Esophagus muscularis mucosa (tissue), 4 donors: ENCODE measurements at regions not wholly inside any gene's neighbourhood (a gene's known extent, or its start where the extent isn't known, plus 50 kb on each side); places are given as distances from the start of the nearest gene placed in this dataset.
"Not testable (repeated sequence)": the region's sequence is repeated elsewhere in the genome, so short reads cannot be mapped to it uniquely, and the experiment has no call there.

Source experiments
- DNase-seq: peaks from one replicate; pipeline ENCODE4 v3.0.0-alpha.2; 2017; ENCODE audit errors: extremely low spot score
- H3K27ac ChIP-seq, 4 donors: fragments of 200-600 bp; sonication (generic); replicated peaks in 1 of 4; 1 replicate in 3 of 4; 2 replicates in 1 of 4; pipeline ENCODE4 v1.5.1; 2016 to 2019; ENCODE audit warnings: mild to moderate bottlenecking in 1 of 4
- H3K27me3 ChIP-seq, 4 donors: fragments of 200-600 bp; sonication (generic); one replicate each; pipeline versions ENCODE4 v1.5.1 to v1.6.0; 2016 to 2019
- H3K36me3 ChIP-seq, 4 donors: fragments of 200-600 bp; sonication (generic); one replicate each; pipeline ENCODE4 v1.5.1; 2016 to 2019
- H3K4me1 ChIP-seq, 4 donors: fragments of 200-600 bp; sonication (generic); one replicate each; pipeline ENCODE4 v1.5.1; 2016 to 2019
- H3K4me3 ChIP-seq, 4 donors: fragments of 200-600 bp; sonication (generic); 1 replicate in 2 of 4; 2 replicates in 2 of 4; pipeline ENCODE4 v1.5.1; 2016 to 2019; ENCODE audit warnings: mild to moderate bottlenecking in 4 of 4, moderate library complexity in 1 of 4
- H3K9me3 ChIP-seq, 4 donors: fragments of 200-600 bp; sonication (generic); 1 replicate in 3 of 4; 2 replicates in 1 of 4; pipeline ENCODE4 v1.5.1; 2016 to 2019
- CTCF ChIP-seq, 3 experiments: fragments of 200-600 bp in 2 of 3; fragments of 450-650 bp in 1 of 3; sonication (generic) in 2 of 3; IDR thresholded peaks; one replicate each; pipeline ENCODE4 v1.5.1; 2017 to 2019; ENCODE audit warnings: antibody characterized with exemption in 3 of 3, mild to moderate bottlenecking in 2 of 3, moderate library complexity in 1 of 3
- EP300 ChIP-seq: sonication (generic); formaldehyde crosslinking; IDR thresholded peaks from one replicate; pipeline ENCODE4 v1.6.1; 2017; ENCODE audit warnings: antibody characterized with exemption
- POLR2A ChIP-seq: fragments of 450-650 bp; IDR thresholded peaks from one replicate; pipeline ENCODE4 v1.6.1; 2017; ENCODE audit warnings: antibody characterized with exemption, moderate library complexity, mild to moderate bottlenecking, low read depth
- POLR2AphosphoS5 ChIP-seq, 2 donors: sonication (generic); formaldehyde crosslinking; IDR thresholded peaks; one replicate each; pipeline ENCODE4 v1.6.1; 2017; ENCODE audit warnings: antibody characterized with exemption in 2 of 2
- WGBS: methylation state at CpG from one replicate; pipeline ENCODE4 v1.1.5; 2018; 5-methylcytosine and 5-hydroxymethylcytosine counted together
- intact Hi-C: fragments of 100-400 bp; cut with DNase I; formaldehyde crosslinking; loops from one replicate; pipeline ENCODE4 v1.15.1; 2023

GRCh38 chrX:122626871-122627270 is 557.2 kb upstream of the GRIA3 start:
- H3K27me3 ChIP-seq, result no peaks in the 10 kb centered on the region
- no peaks in the 10 kb centered on the region for H3K9me3 ChIP-seq
- no peaks in the 10 kb centered on the region for H3K4me1 ChIP-seq
- WGBS, result 53% methylated on average over 1 of the region's 1 CpG
- DNase-seq, result no peak
- H3K36me3 ChIP-seq, result no peaks in the 10 kb centered on the region
- no peak overlapping the region for H3K27ac ChIP-seq
- intact Hi-C loops, result no loop called here
- H3K4me3 ChIP-seq, result no peak overlapping the region
- TF ChIP-seq POLR2A (no peak), EP300 (no peak), POLR2AphosphoS5 (IDR thresholded peaks at IDR 0.05) (no peak), CTCF (IDR thresholded peaks at IDR 0.05) (no peak)

GRCh38 chrX:122641136-122641535 is 542.9 kb upstream of the GRIA3 start:
- Histone ChIP-seq H3K9me3 (no peaks in the 10 kb centered on the region), H3K27me3 (no peaks in the 10 kb centered on the region), H3K4me1 (no peaks in the 10 kb centered on the region), H3K36me3 (no peaks in the 10 kb centered on the region), H3K4me3 (no peak overlapping the region), H3K27ac (no peak overlapping the region)
- intact Hi-C loops, result no loop called here
- DNase-seq, result no peak
- TF ChIP-seq EP300 (no peak), CTCF (IDR thresholded peaks at IDR 0.05) (no peak), POLR2A (no peak)
- 63% methylated on average over 2 of the region's 2 CpGs for WGBS

GRCh38 chrX:122641826-122642225 is 542.3 kb upstream of the GRIA3 start:
- H3K4me3 ChIP-seq, result no peak overlapping the region
- no peaks in the 10 kb centered on the region for H3K36me3 ChIP-seq
- TF ChIP-seq POLR2AphosphoS5 (IDR thresholded peaks at IDR 0.05), result no peak
- no peak for DNase-seq
- H3K27ac ChIP-seq, result no peak overlapping the region
- no peaks in the 10 kb centered on the region for H3K4me1 ChIP-seq
- no peaks in the 10 kb centered on the region for H3K9me3 ChIP-seq
- no peaks in the 10 kb centered on the region for H3K27me3 ChIP-seq
- intact Hi-C loops, result no loop called here
- WGBS, result 40% methylated on average over 4 of the region's 4 CpGs

- H3K36me3 ChIP-seq, H3K4me3 ChIP-seq, intact Hi-C loops, H3K27ac ChIP-seq, H3K27me3 ChIP-seq, DNase-seq, H3K4me1 ChIP-seq, H3K9me3 ChIP-seq: not testable (repeated sequence)
- 90% methylated on average over 14 of the region's 16 CpGs for WGBS
Measured at GRCh38 chrX:122655256-122655655, 528.8 kb upstream of the GRIA3 start.

GRCh38 chrX:122666601-122667000 is 517.5 kb upstream of the GRIA3 start:
- H3K27ac ChIP-seq, result no peak overlapping the region
- H3K36me3 ChIP-seq, result no peaks in the 10 kb centered on the region
- H3K4me3 ChIP-seq, result no peak overlapping the region
- no peaks in the 10 kb centered on the region for H3K4me1 ChIP-seq
- H3K9me3 ChIP-seq, result no peaks in the 10 kb centered on the region
- intact Hi-C loops, result no loop called here
- no peak for DNase-seq
- TF ChIP-seq POLR2A (no peak), CTCF (IDR thresholded peaks at IDR 0.05) (no peak), POLR2AphosphoS5 (IDR thresholded peaks at IDR 0.05) (no peak)
- WGBS, result 46% methylated on average over 1 of the region's 1 CpG
- H3K27me3 ChIP-seq, result no peaks in the 10 kb centered on the region

- H3K36me3 ChIP-seq, result no peaks in the 10 kb centered on the region
- TF ChIP-seq CTCF (IDR thresholded peaks at IDR 0.05) (no peak), POLR2A (no peak), EP300 (no peak), POLR2AphosphoS5 (IDR thresholded peaks at IDR 0.05) (no peak)
- no peaks in the 10 kb centered on the region for H3K4me1 ChIP-seq
- no peak for DNase-seq
- no peak overlapping the region for H3K27ac ChIP-seq
- no peaks in the 10 kb centered on the region for H3K9me3 ChIP-seq
- H3K27me3 ChIP-seq, result no peaks in the 10 kb centered on the region
- WGBS, result 78% methylated on average over 3 of the region's 3 CpGs
- no peak overlapping the region for H3K4me3 ChIP-seq
- intact Hi-C loops, result no loop called here
Measured at GRCh38 chrX:122667667-122668066, 516.4 kb upstream of the GRIA3 start.
